IPS-NIHi7 (cell line): ENCODE measurements at regions not wholly inside any gene's neighbourhood (a gene's known extent, or its start where the extent isn't known, plus 50 kb on each side); places are given as distances from the start of the nearest gene placed in this dataset.
A peak's percentile ranks its signal among the peaks of the same experiment; 100 is the strongest.

Experiments used
- DNase-seq: peaks from one replicate; pipeline ENCODE4 v3.0.0; 2012; ENCODE audit warnings: mixed read lengths; ENCODE audit errors: extremely low spot score

- no peak for DNase-seq
Measured at GRCh38 chr2:78281164-78281563, 744.3 kb upstream of the REG3G start.

- DNase-seq: no peak
Measured at GRCh38 chr2:78290581-78291214, 734.8 kb upstream of the REG3G start.

GRCh38 chr2:78293768-78294167 is 731.7 kb upstream of the REG3G start:
- DNase-seq: no peak

- DNase-seq: no peak
Measured at GRCh38 chr2:78301166-78301789, 724.2 kb upstream of the REG3G start.

- DNase-seq: no peak
Measured at GRCh38 chr2:78304678-78305077, 720.8 kb upstream of the REG3G start.

- no peak for DNase-seq
Measured at GRCh38 chr2:78309460-78309859, 716.0 kb upstream of the REG3G start.

GRCh38 chr2:78315368-78315767 is 710.1 kb upstream of the REG3G start:
- no peak for DNase-seq

- peak; percentile 13 for DNase-seq
Measured at GRCh38 chr2:78318275-78318674, 707.2 kb upstream of the REG3G start.

- DNase-seq: no peak
Measured at GRCh38 chr2:78330193-78330592, 695.3 kb upstream of the REG3G start.

GRCh38 chr2:78351208-78351607 is 674.3 kb upstream of the REG3G start:
- no peak for DNase-seq

GRCh38 chr2:78353168-78353567 is 672.3 kb upstream of the REG3G start:
- DNase-seq: no peak

- DNase-seq: no peak
Measured at GRCh38 chr2:78355967-78356366, 669.5 kb upstream of the REG3G start.

- DNase-seq: no peak
Measured at GRCh38 chr2:78383576-78383975, 641.9 kb upstream of the REG3G start.

- no peak for DNase-seq
Measured at GRCh38 chr2:78397198-78397597, 628.3 kb upstream of the REG3G start.

- no peak for DNase-seq
Measured at GRCh38 chr2:78407960-78408794, 617.3 kb upstream of the REG3G start.

- DNase-seq: no peak
Measured at GRCh38 chr2:78408795-78409118, 616.7 kb upstream of the REG3G start.

GRCh38 chr2:78411303-78411702 is 614.2 kb upstream of the REG3G start:
- no peak for DNase-seq

GRCh38 chr2:78416625-78417300 is 608.7 kb upstream of the REG3G start:
- no peak for DNase-seq

- DNase-seq: no peak
Measured at GRCh38 chr2:78417355-78417754, 608.1 kb upstream of the REG3G start.

- DNase-seq: no peak
Measured at GRCh38 chr2:78418021-78418420, 607.5 kb upstream of the REG3G start.

- no peak for DNase-seq
Measured at GRCh38 chr2:78420132-78420531, 605.4 kb upstream of the REG3G start.

- DNase-seq: no peak
Measured at GRCh38 chr2:78423631-78424030, 601.9 kb upstream of the REG3G start.

GRCh38 chr2:78427170-78427569 is 598.3 kb upstream of the REG3G start:
- no peak for DNase-seq
